ENCODE measurements at regions not wholly inside any gene's neighbourhood (a gene's known extent, or its start where the extent isn't known, plus 50 kb on each side); places are given as distances from the start of the nearest gene placed in this dataset.
A peak's percentile ranks its signal among the peaks of the same experiment; 100 is the strongest.

- TF ChIP-seq CTCF (IDR thresholded peaks at IDR 0.05): no peak
- DNase-seq (ENCODE audit: low spot score): no peak
- ATAC-seq (ENCODE audit: low FRiP score): peak; percentile 8
These were observed 83.3 kb downstream of the PTGR3 start for GRCh38 chr18:75125382-75126331.

GRCh38 chr18:75124991-75125381, 84.0 kb downstream of the PTGR3 start:
- no peak for DNase-seq (ENCODE audit: low spot score)
- ATAC-seq (ENCODE audit: low FRiP score): no peak
- no peak for TF ChIP-seq CTCF (IDR thresholded peaks at IDR 0.05)

- TF ChIP-seq CTCF (IDR thresholded peaks at IDR 0.05): no peak
- no peak for DNase-seq (ENCODE audit: low spot score)
- ATAC-seq (ENCODE audit: low FRiP score): no peak
These were observed 84.4 kb downstream of the PTGR3 start for GRCh38 chr18:75124551-75124950.

- no peak for DNase-seq (ENCODE audit: low spot score)
- ATAC-seq (ENCODE audit: low FRiP score): no peak
- TF ChIP-seq CTCF (IDR thresholded peaks at IDR 0.05): no peak
These were observed 85.8 kb downstream of the PTGR3 start for GRCh38 chr18:75123113-75123512.

GRCh38 chr18:75122334-75122958, 86.5 kb downstream of the PTGR3 start:
- ATAC-seq (ENCODE audit: low FRiP score) (no peak), DNase-seq (ENCODE audit: low spot score) (no peak)
- TF ChIP-seq CTCF (IDR thresholded peaks at IDR 0.05): no peak

GRCh38 chr18:75121266-75121665, 87.7 kb downstream of the PTGR3 start:
- TF ChIP-seq CTCF (IDR thresholded peaks at IDR 0.05): no peak
- ATAC-seq (ENCODE audit: low FRiP score): no peak
- no peak for DNase-seq (ENCODE audit: low spot score)
